Natural killer cell (primary cell): ENCODE measurements at regions not wholly inside any gene's neighbourhood (a gene's known extent, or its start where the extent isn't known, plus 50 kb on each side); places are given as distances from the start of the nearest gene placed in this dataset.

Experiments used
- ATAC-seq, 3 donors: fragments of 150-1000 bp in 2 of 3; fragments of 200-7000 bp in 1 of 3; cut with Tn5 transposase; 1 replicate in 1 of 3; 2 replicates in 2 of 3; pipeline ENCODE4 v1.10.0; 2021; ENCODE audit warnings: mild to moderate bottlenecking in 2 of 3, moderate library complexity in 2 of 3
- DNase-seq, 2 donors: peaks; one replicate each; pipeline versions ENCODE4 v3.0.0 to v3.0.0-alpha.2; 2013 to 2021; ENCODE audit warnings: mixed read lengths in 1 of 2
- H3K27ac ChIP-seq: one replicate; pipeline ENCODE4 v1.5.1; 2013; ENCODE audit warnings: mild to moderate bottlenecking, low read length
- H3K27me3 ChIP-seq: one replicate; pipeline ENCODE4 v1.6.1; 2013; ENCODE audit warnings: low read length; ENCODE audit not compliant: control insufficient read depth, insufficient read depth
- H3K36me3 ChIP-seq: one replicate; pipeline ENCODE4 v1.6.1; 2013; ENCODE audit warnings: low read length; ENCODE audit not compliant: control insufficient read depth, insufficient read depth
- H3K4me1 ChIP-seq: one replicate; pipeline ENCODE4 v1.6.1; 2013; ENCODE audit warnings: low read length; ENCODE audit not compliant: control insufficient read depth, insufficient read depth
- H3K4me3 ChIP-seq: one replicate; pipeline ENCODE4 v1.5.1; 2013; ENCODE audit warnings: low read length
- H3K9me3 ChIP-seq: one replicate; pipeline ENCODE4 v1.6.1; 2013; ENCODE audit warnings: low read length; ENCODE audit not compliant: control insufficient read depth, insufficient read depth
- H3K27ac Mint-ChIP-seq, 2 donors: one replicate each; pipeline ENCODE4 v1.8.0; 2022; ENCODE audit warnings: mild to moderate bottlenecking in 2 of 2, mixed read lengths in 2 of 2, moderate library complexity in 1 of 2
- H3K27me3 Mint-ChIP-seq, 2 donors: one replicate each; pipeline ENCODE4 v1.8.0; 2022; ENCODE audit warnings: low read depth in 2 of 2, mixed read lengths in 2 of 2
- H3K36me3 Mint-ChIP-seq: one replicate; pipeline ENCODE4 v1.8.0; 2022; ENCODE audit warnings: mixed read lengths
- H3K4me1 Mint-ChIP-seq, 2 donors: one replicate each; pipeline ENCODE4 v1.8.0; 2022; ENCODE audit warnings: mixed read lengths in 2 of 2
- H3K4me3 Mint-ChIP-seq: one replicate; pipeline ENCODE4 v1.8.0; 2022; ENCODE audit warnings: mild to moderate bottlenecking, moderate library complexity, mixed read lengths
- H3K9me3 Mint-ChIP-seq, 2 donors: one replicate each; pipeline ENCODE4 v1.8.0; 2022; ENCODE audit warnings: mixed read lengths in 2 of 2
- CTCF ChIP-seq: fragments of 200-600 bp; IDR thresholded peaks from one replicate; pipeline ENCODE4 v1.8.0; 2022; ENCODE audit warnings: antibody characterized with exemption
- WGBS: methylation state at CpG from one replicate; pipeline ENCODE4 v1.1.7; 2013; ENCODE audit warnings: missing lambda C conversion rate; ENCODE audit not compliant: insufficient coverage; 5-methylcytosine and 5-hydroxymethylcytosine counted together
- intact Hi-C: fragments of 100-400 bp; cut with micrococcal nuclease; formaldehyde crosslinking; loops from one replicate; pipeline ENCODE4 v1.14.2; 2022

DNA sequence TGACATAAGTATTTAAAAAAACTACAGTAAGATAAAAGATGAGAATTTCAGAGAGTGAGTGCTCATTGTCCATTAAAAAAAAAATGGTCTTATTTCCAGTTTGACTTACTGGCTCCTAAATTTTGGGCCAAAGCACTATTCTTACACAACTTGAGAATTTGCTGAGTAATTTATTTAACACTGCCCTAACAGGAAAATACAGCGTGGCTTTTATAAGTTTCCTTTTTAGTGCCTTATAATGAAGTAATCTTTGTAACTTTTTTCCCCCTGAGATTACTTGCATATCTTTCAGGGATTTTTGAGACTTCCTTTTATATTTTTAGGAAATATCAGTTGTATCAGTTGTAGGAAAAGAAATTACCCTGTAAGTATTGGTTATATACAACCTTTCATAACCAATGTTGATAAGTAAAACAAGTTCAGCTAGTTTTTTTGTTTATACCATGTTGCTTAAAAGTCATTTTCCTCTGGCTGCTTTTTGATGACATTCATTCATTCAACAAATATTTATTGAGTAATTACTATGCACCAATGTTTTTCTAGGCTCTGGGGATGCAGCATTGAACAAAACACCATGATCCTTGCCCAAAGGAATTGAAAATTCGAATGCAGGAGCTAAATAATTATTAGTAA, 106.4 kb upstream of the SGK1 start:
- H3K4me3 Mint-ChIP-seq = no peak overlapping the region
- H3K4me1 Mint-ChIP-seq = no peaks in the 10 kb centered on the region
- H3K27ac Mint-ChIP-seq = no peak overlapping the region
- Histone ChIP-seq H3K4me3 (no peak overlapping the region), H3K27ac (no peak overlapping the region), H3K27me3 (no peaks in the 10 kb centered on the region), H3K4me1 (no peaks in the 10 kb centered on the region), H3K36me3 (no peaks in the 10 kb centered on the region), H3K9me3 (no peaks in the 10 kb centered on the region)
- WGBS = no CpG with 5 or more reads among the region's 2 CpGs
- intact Hi-C loops = no loop called here
- no peaks in the 10 kb centered on the region for H3K36me3 Mint-ChIP-seq
- DNase-seq (no peak), ATAC-seq (no peak)
- no peaks in the 10 kb centered on the region for H3K9me3 Mint-ChIP-seq
- H3K27me3 Mint-ChIP-seq = peaks cover 5 to 6% of the 10 kb centered on the region in 2 donors
- TF ChIP-seq CTCF = no peak

DNA sequence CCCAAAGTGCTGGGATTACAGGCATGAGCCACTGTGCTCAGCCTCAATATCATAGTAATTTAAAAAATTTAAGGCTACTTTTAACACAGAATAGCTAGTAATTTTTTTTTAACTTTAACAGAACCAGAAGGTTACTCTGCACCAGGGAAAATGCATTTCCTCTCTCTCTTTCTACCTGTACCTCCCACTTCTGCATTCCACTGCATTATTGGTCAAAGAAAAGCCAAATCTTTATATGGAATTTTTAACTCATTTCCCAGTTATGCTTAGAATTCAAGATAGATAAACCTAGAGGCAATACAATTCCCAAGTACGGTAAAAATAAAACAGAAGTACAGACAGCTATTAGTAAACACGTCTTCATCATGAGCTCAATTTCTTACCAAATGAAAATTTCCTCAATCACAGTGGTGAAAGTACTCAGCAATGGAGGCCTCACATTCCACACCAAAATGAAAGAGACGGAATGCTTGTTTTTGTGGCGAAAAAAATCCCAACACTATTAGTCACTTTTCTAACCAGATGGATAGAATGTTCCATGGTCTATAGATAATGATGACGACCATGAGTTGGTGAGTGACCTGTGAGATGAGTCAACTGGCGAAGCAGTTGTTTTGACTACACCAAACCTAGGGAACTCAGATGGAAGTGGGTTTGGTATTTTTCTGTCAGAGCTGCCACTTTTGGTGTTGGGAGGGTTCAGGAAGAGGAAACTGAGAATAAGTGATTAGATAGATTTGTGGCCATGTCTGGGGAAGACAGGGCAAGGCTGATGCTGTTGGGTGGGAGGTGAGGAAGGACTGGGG, 104.7 kb upstream of the SGK1 start:
- H3K27ac Mint-ChIP-seq = no peak overlapping the region
- H3K4me1 Mint-ChIP-seq = no peaks in the 10 kb centered on the region
- ATAC-seq (no peak), DNase-seq (no peak)
- no peaks in the 10 kb centered on the region for H3K36me3 Mint-ChIP-seq
- no peak overlapping the region for H3K4me3 Mint-ChIP-seq
- H3K27ac ChIP-seq = no peak overlapping the region
- H3K4me1 ChIP-seq = no peaks in the 10 kb centered on the region
- H3K27me3 ChIP-seq = no peaks in the 10 kb centered on the region
- intact Hi-C loops = no loop called here
- no peaks in the 10 kb centered on the region for H3K9me3 Mint-ChIP-seq
- 83% methylated on average over 4 of the region's 6 CpGs for whole genome bisulfite sequencing
- no peak overlapping the region for H3K4me3 ChIP-seq
- H3K9me3 ChIP-seq = no peaks in the 10 kb centered on the region
- no peaks in the 10 kb centered on the region for H3K36me3 ChIP-seq
- H3K27me3 Mint-ChIP-seq = peaks cover 5 to 6% of the 10 kb centered on the region in 2 donors
- no peak for TF ChIP-seq CTCF

- H3K4me3 ChIP-seq = no peak overlapping the region
- no peak for DNase-seq
- no peak overlapping the region for H3K27ac ChIP-seq
- no peaks in the 10 kb centered on the region for H3K9me3 ChIP-seq
- no peak for TF ChIP-seq CTCF
- Mint-ChIP-seq H3K4me1 (no peaks in the 10 kb centered on the region), H3K9me3 (no peaks in the 10 kb centered on the region), H3K27ac (no peak overlapping the region), H3K36me3 (no peaks in the 10 kb centered on the region), H3K4me3 (no peak overlapping the region), H3K27me3 (peaks cover 1 to 4% of the 10 kb centered on the region in 2 donors)
- H3K27me3 ChIP-seq = no peaks in the 10 kb centered on the region
- intact Hi-C loops = no loop called here
- no peaks in the 10 kb centered on the region for H3K4me1 ChIP-seq
- no peak for ATAC-seq
- H3K36me3 ChIP-seq = no peaks in the 10 kb centered on the region
- 100% methylated on average over 1 of the region's 1 CpG for WGBS
These were observed 103.6 kb upstream of the SGK1 start for GRCh38 chr6:134421501-134421900.
